GM12873 (cell line): ENCODE measurements at regions not wholly inside any gene's neighbourhood (a gene's known extent, or its start where the extent isn't known, plus 50 kb on each side); places are given as distances from the start of the nearest gene placed in this dataset.

ENCODE experiments used
- CTCF ChIP-seq: IDR thresholded peaks from 2 replicates; pipeline ENCODE4 v1.5.1; 2012; ENCODE audit warnings: low read depth, mild to moderate bottlenecking, moderate library complexity, low read length, control low read depth; ENCODE audit not compliant: insufficient read depth; ENCODE audit errors: missing control alignments

GRCh38 chr11:44450295-44450932 lies 115.0 kb upstream of the CD82 start:
- no peak for TF ChIP-seq CTCF

GRCh38 chr11:44451706-44452105 lies 113.8 kb upstream of the CD82 start:
- TF ChIP-seq CTCF: no peak

- no peak for TF ChIP-seq CTCF
Observed at GRCh38 chr11:44452827-44453572, 112.5 kb upstream of the CD82 start.

GRCh38 chr11:44453871-44454270 lies 111.6 kb upstream of the CD82 start:
- no peak for TF ChIP-seq CTCF

- TF ChIP-seq CTCF: no peak
Observed at GRCh38 chr11:44454666-44455065, 110.8 kb upstream of the CD82 start.

- peak; percentile 38 for TF ChIP-seq CTCF
Observed at GRCh38 chr11:44456544-44457300, 108.7 kb upstream of the CD82 start.

- TF ChIP-seq CTCF: no peak
Observed at GRCh38 chr11:44457862-44458261, 107.6 kb upstream of the CD82 start.
